Bronchial epithelial cell (primary cell): ENCODE measurements at regions not wholly inside any gene's neighbourhood (a gene's known extent, or its start where the extent isn't known, plus 50 kb on each side); places are given as distances from the start of the nearest gene placed in this dataset.
A peak's percentile ranks its signal among the peaks of the same experiment; 100 is the strongest.

Source experiments
- DNase-seq: peaks from one replicate; pipeline ENCODE4 v3.0.0-alpha.2; 2010; ENCODE audit warnings: low read depth
- FAIRE-seq: peaks from 2 replicates; lab custom pipeline; 2011; peaks lifted over from hg19 to GRCh38; lab: Jason Lieb, UNC
- H3K27me3 ChIP-seq: 2 replicates; pipeline ENCODE4 v1.5.1; 2011; ENCODE audit warnings: low read length; ENCODE audit not compliant: control insufficient read depth, insufficient read depth
- H3K36me3 ChIP-seq: 2 replicates; pipeline ENCODE4 v1.5.1; 2011; ENCODE audit warnings: low read length; ENCODE audit not compliant: control insufficient read depth, insufficient read depth
- H3K4me3 ChIP-seq: 2 replicates; pipeline ENCODE4 v1.5.1; 2011; ENCODE audit warnings: mild to moderate bottlenecking, low read depth, low read length, control low read depth
- CTCF ChIP-seq: IDR thresholded peaks from 2 replicates; pipeline ENCODE4 v1.5.1; 2011; ENCODE audit warnings: mild to moderate bottlenecking, moderate library complexity, low read length, control low read depth, inconsistent platforms; ENCODE audit not compliant: insufficient read depth, severe bottlenecking

GRCh38 chr14:104442631-104443390 is 136.8 kb upstream of the C14orf180 start:
- no peak for TF ChIP-seq CTCF
- DNase-seq: no peak
- H3K27me3 ChIP-seq: no peaks in the 10 kb centered on the region
- no peak overlapping the region for H3K4me3 ChIP-seq
- H3K36me3 ChIP-seq: no peaks in the 10 kb centered on the region
- FAIRE-seq: no peak

GRCh38 chr14:104443391-104444158 is 136.0 kb upstream of the C14orf180 start:
- no peak for DNase-seq
- Histone ChIP-seq H3K27me3 (no peaks in the 10 kb centered on the region), H3K4me3 (no peak overlapping the region), H3K36me3 (no peaks in the 10 kb centered on the region)
- no peak for FAIRE-seq
- no peak for TF ChIP-seq CTCF

GRCh38 chr14:104444159-104445030 is 135.2 kb upstream of the C14orf180 start:
- FAIRE-seq (peak; percentile 81), DNase-seq (no peak)
- H3K36me3 ChIP-seq: no peaks in the 10 kb centered on the region
- H3K4me3 ChIP-seq: no peak overlapping the region
- no peaks in the 10 kb centered on the region for H3K27me3 ChIP-seq
- TF ChIP-seq CTCF: no peak

- FAIRE-seq (no peak), DNase-seq (no peak)
- no peaks in the 10 kb centered on the region for H3K36me3 ChIP-seq
- H3K4me3 ChIP-seq: no peak overlapping the region
- H3K27me3 ChIP-seq: no peaks in the 10 kb centered on the region
- no peak for TF ChIP-seq CTCF
Observed at GRCh38 chr14:104445086-104445485, 134.5 kb upstream of the C14orf180 start.

GRCh38 chr14:104445832-104446381 is 133.7 kb upstream of the C14orf180 start:
- H3K36me3 ChIP-seq: no peaks in the 10 kb centered on the region
- no peaks in the 10 kb centered on the region for H3K27me3 ChIP-seq
- no peak overlapping the region for H3K4me3 ChIP-seq
- no peak for TF ChIP-seq CTCF
- no peak for FAIRE-seq
- DNase-seq: no peak
